LNCaP clone FGC (cell line): ENCODE measurements at regions not wholly inside any gene's neighbourhood (a gene's known extent, or its start where the extent isn't known, plus 50 kb on each side); places are given as distances from the start of the nearest gene placed in this dataset.

Source experiments
- DNase-seq: peaks from one replicate; pipeline ENCODE4 v3.0.0-alpha.2; 2011; ENCODE audit warnings: low read depth
- H3K4me3 ChIP-seq: 2 replicates; pipeline ENCODE4 v1.5.1; 2011; ENCODE audit warnings: mild to moderate bottlenecking, low read depth, low read length, control low read depth
- CTCF ChIP-seq: IDR thresholded peaks from 2 replicates; pipeline ENCODE4 v1.5.1; 2012; ENCODE audit warnings: mild to moderate bottlenecking; ENCODE audit not compliant: control insufficient read depth, insufficient read depth; ENCODE audit errors: extremely low read depth

GRCh38 chr6:170114187-170114945, 176.5 kb downstream of the DLL1 start:
- no peak overlapping the region for H3K4me3 ChIP-seq
- TF ChIP-seq CTCF, result no peak

GRCh38 chr6:170113141-170113540, 177.7 kb downstream of the DLL1 start:
- no peak for TF ChIP-seq CTCF
- no peak for DNase-seq
- H3K4me3 ChIP-seq, result no peak overlapping the region

More at GRCh38 chr6:170114187-170114945, 176.5 kb downstream of the DLL1 start:
- DNase-seq, result no peak

- no peak overlapping the region for H3K4me3 ChIP-seq
- DNase-seq, result no peak
- no peak for TF ChIP-seq CTCF
Observed at GRCh38 chr6:170112583-170112860, 178.4 kb downstream of the DLL1 start.

- no peak for TF ChIP-seq CTCF
- no peak overlapping the region for H3K4me3 ChIP-seq
- no peak for DNase-seq
Observed at GRCh38 chr6:170111816-170112582, 178.9 kb downstream of the DLL1 start.

GRCh38 chr6:170111141-170111664, 179.7 kb downstream of the DLL1 start:
- no peak for DNase-seq
- no peak overlapping the region for H3K4me3 ChIP-seq
- TF ChIP-seq CTCF, result no peak

GRCh38 chr6:170110201-170111140, 180.4 kb downstream of the DLL1 start:
- DNase-seq, result no peak
- no peak overlapping the region for H3K4me3 ChIP-seq
- no peak for TF ChIP-seq CTCF
